Epithelial cell of prostate (primary cell): ENCODE measurements at regions not wholly inside any gene's neighbourhood (a gene's known extent, or its start where the extent isn't known, plus 50 kb on each side); places are given as distances from the start of the nearest gene placed in this dataset.

Source experiments
- DNase-seq: peaks from one replicate; pipeline ENCODE4 v3.0.0-alpha.2; 2011; ENCODE audit warnings: low read depth, low spot score
- H3K27ac ChIP-seq: fragments of 450-650 bp; 2 replicates; pipeline ENCODE4 v1.5.1; 2017; ENCODE audit warnings: mild to moderate bottlenecking

DNA sequence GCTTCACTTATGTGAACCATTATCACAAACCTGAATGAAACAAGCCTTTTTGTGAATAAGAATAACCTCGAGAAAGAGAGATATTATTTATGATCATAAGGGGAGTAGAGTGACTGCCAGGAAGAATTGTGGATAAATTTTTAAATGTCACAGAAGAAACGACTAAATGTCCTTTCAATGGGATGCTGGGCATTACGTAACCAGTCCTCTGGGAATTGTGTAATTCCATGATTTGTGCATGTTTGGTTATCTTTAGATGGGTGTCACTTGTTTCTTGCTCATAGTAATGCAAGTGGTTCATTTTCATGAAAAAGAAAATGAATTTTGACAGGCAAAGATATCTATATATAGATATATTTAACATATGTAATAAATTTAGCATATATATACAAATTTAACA is 379.5 kb upstream of the AGTR1 start:
- no peak for DNase-seq

DNA sequence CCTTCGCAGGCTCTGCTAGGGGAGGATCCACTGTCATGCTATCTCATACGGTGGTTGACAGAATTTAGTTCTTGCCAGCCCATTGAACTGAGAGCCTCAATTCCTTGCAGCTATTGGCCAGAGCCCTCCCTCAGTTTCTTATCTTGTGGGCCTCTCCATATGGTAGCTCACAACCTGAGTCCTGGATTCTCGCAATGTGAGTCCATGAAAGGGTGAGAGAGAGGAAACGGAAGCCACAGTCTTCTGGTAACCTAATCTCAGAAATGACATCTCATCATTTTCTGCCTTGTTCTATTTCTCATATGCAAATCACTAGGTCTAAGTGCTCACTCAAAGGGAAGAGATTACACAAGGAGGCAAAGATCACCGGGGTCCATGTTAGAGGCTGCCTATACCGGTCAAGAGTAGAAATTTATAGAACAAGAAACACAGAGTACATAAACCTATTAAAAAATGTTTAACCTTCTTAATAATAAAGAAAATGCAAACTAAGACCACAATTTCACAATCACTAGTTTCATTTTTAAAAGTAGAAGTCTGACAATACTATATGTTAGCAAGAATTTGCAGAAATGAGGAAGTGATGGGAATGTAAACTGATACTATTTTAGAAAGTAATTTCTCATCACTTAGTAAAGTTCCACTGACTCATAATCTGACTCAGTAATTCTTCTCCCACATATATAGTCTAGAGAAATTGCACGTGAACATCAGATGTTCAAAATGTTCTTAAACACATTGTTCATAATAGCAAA is 378.4 kb upstream of the AGTR1 start:
- peak overlapping the region; percentile 24 for H3K27ac ChIP-seq
- no peak for DNase-seq

More for the DNA sequence above, 379.5 kb upstream of the AGTR1 start:
- no peak overlapping the region for H3K27ac ChIP-seq

DNA sequence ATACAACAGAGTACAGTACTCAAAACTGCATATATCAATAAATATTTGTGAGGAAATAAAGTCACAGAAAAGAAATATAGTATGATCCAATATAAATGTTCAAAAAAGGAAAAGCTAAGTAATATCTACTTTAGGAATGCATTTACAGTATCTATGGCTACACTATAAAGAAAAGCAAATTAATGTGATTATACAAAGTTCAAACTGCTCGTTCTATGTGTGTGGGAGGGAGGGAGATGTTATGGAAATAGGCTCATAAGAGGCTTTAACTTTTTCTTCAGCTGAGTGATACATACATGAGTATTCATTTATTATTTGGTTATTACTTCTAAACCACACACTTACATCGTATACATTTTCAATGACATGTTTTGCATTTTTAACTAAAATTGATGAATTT is 377.7 kb upstream of the AGTR1 start:
- H3K27ac ChIP-seq: no peak overlapping the region
- no peak for DNase-seq

DNA sequence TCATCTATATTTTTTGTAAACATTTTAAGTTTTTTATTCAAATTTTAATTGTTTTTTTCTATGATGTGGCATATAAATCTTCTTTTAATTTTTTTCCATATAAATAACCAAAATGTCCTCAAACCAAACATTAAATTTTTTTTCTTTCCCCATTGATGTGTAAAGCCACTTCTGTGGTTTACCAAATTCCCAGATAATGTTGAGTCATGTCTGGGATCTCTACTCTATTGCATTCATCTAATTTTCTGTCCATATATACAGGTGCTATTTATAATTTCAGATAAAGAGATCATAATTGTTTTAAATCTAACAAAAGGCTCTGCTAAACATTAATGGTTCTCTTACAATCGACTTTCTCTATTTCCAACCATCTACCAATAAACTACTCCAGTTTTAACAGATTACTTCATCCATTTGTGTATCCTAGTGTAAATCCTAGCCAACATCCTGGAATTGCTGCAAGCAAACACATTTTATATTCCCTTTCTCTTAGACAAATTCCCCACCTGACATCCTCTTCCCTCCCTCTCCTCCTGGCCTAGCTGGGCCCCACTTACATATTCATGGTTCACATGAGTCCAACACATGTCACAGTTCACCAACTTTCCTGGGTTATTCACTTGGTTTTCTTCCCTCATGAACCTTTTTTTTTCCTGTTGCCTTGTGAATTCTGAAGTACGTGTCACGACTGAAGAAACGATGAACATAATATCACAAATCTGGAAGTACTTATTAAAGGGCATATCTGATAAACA is 368.0 kb upstream of the AGTR1 start:
- no peak for DNase-seq
- no peak overlapping the region for H3K27ac ChIP-seq

DNA sequence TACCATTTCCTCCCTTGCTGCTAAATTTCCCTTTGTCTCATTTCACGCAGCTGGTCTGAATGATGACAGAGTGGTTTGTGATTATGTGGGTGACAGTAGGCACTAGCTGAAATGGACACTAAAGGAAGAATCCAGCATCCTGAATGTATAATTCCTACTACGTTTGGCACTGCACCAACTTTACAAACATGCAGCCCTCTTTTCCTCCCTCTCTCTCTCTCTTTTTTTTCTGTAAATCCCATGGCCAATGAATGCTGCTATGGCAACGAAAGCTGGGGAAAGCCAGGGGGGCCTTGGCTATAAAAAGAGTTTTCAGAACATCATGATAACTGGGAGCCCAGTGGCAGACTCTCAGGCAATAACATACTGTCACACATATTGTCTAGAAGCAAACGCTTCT is 367.2 kb upstream of the AGTR1 start:
- DNase-seq: no peak
- no peak overlapping the region for H3K27ac ChIP-seq

DNA sequence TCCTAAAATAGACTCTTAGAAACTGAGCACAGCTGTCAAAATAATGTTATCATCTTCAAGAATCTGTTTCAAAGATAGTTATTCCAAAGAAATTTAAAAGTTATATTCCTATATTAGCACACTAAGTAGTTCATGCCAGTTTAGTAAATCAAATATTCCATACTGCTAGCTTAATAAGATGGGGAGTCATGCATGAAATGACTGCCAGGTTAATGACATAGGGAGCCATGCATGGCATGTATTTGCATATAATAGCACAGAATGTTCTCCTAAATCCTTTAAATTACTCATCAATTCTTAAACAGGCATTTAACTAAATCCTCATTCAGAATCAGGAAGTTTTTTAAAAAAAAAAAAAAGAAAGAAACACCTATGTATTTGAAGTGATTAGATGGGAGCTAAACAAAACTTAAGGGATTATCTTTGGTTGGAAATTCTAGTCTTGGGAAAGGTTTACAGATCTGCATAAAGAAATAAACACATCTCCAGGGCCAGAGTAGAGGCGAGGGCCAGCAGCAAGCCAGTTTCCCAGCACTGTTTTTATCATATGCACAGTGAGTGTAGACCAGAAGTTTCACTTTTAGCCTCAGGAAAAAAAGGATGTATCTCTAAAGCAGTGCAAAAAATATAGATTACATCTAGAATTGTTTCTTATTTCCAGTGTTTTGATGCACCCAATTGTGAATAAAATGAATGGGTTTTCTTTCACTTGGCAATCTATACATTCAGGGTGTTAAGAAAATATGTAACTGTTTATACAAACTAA is 366.4 kb upstream of the AGTR1 start:
- no peak for DNase-seq
- no peak overlapping the region for H3K27ac ChIP-seq

DNA sequence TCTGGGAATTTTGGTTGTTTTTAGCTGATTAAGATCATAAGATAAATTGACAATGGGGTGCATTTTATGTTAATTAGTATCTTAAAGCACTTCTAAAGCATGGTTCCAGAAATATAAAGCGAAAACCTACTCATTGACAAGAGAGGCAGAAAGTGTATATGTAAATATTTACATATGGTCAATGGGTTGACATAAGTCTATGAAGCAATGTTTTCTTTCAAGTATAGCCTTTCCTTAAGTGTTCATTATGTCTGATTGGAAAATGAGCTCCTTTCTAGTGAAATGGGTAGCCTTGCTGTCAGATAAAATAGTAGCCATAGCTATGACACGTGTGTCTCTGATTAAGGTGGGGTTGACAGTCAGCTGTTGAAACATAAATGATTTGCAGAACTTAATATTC is 365.2 kb upstream of the AGTR1 start:
- no peak overlapping the region for H3K27ac ChIP-seq
- DNase-seq: no peak

DNA sequence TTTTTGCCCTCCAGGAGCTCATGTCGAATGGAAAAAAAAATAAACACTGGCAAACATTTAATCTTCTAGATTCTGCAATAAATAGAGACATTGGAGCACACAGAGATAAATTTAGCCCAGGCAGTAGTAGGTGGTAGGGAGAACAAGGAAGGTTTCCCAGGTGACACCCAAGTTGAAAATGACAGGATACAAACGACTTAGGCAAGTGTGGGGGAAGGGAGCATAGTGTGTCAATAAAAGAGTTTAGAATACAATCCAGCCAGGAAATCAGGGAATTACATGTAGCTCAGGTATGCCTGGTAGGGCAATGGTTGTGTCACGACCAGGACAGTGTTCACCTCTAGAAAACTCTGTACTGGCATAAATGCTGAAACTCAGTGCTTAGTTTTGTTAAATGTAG is 364.6 kb upstream of the AGTR1 start:
- DNase-seq: no peak
- no peak overlapping the region for H3K27ac ChIP-seq

DNA sequence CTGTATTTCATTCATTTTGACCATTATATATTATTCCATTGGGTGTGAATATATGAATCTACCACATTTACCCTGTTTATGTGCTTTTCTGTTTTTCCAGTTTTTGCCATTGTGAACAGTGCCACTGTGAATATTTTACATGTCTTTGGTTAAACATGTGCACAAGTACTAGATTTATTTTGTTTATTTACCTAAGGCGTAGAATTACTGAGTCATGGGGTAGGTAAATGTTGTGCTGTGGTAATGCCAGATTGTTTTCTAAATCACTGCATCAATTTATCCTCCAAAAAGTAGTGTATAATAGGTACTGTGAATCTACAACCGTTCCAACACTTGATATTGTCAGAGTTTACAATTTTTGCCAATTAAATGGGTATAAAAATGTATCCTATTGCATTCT is 362.1 kb upstream of the AGTR1 start:
- no peak for DNase-seq
- no peak overlapping the region for H3K27ac ChIP-seq

DNA sequence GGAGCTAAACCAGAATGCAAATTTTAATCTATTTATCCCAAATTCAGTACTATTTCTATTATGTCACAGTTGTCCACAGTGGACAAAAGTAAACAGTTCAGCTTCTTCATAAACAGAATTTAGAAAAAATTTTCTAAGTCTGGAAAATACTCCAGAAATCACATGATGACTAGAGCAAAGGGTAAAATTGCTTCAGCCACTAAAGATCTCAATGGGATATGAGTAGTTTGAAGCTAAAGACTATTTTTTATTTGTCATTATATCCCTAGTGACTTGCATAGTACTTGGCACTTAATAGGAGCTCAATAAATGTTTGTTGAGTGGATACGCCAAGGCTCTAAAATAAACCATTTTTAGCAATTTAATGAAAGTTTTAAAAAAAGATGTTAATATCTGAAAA is 354.3 kb upstream of the AGTR1 start:
- no peak for DNase-seq
- H3K27ac ChIP-seq: no peak overlapping the region

DNA sequence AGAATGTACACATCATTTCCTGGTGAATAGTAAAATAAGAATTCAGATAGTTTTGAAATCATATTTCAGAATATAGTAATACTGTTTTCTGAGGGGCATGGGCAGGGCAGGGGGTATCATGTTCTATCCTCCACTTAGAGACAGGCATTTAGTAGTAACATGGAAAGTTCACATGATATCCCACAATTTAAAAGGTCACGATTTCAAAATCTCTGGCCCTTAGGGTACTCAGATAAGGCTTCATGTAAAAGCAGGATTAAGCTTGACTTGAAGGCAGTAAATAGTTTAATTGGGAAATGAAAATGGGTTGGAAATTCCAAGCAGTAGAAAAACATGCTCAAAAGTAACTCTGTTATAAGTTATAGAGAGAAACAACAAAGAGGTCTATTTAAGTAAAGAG is 353.2 kb upstream of the AGTR1 start:
- H3K27ac ChIP-seq: no peak overlapping the region
- DNase-seq: no peak

DNA sequence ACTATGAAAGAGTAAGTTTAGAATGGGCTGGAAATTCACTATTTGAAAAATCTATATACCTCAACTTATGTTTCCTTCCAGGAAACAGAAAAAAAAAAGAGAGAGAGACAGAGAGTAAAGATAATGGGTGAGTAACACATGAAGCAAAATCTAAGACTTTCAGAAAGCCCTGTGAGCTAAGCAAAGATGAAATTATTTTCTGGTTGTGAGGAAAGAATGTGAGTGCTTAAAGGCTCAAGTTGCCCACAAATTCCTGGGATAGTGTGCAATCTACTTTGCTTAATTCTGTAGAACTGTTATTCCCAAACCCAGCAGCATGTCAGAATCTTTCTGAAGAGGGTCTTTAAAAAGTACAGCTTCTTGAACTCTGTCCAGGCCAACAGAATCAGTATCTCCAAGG is 337.7 kb upstream of the AGTR1 start:
- no peak for DNase-seq

DNA sequence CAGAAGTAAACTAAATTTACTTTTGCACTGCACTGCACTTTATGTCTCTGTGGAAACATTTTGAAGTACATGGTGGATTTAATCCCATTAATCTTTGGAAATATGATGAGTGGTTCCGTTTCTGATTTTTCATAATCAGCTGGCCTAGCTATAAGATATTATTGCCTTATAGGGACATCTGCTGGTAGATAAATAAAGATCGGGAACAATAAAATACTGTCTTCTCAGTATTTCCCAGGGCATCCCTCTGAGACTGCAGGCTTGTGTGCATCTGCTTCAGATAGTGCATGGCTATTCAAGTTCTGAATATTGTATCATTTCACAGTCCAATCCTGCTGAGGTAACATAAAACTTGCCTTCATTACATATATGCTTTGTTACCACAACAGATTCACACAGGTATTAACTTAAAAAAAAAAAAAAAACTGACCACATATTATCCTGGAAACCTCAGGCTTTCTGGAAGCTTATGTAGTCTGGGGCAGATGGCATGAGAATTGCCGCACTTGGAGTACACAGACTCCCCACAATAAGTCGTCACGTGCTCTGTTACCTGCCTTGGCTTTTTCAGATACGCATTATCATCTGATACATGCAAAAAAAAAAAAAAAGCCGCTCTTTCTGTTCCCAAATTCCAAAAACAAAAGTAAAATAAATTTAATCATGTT is 330.8 kb upstream of the AGTR1 start:
- no peak overlapping the region for H3K27ac ChIP-seq
- no peak for DNase-seq

More for the DNA sequence above, 337.7 kb upstream of the AGTR1 start:
- H3K27ac ChIP-seq: no peak overlapping the region

DNA sequence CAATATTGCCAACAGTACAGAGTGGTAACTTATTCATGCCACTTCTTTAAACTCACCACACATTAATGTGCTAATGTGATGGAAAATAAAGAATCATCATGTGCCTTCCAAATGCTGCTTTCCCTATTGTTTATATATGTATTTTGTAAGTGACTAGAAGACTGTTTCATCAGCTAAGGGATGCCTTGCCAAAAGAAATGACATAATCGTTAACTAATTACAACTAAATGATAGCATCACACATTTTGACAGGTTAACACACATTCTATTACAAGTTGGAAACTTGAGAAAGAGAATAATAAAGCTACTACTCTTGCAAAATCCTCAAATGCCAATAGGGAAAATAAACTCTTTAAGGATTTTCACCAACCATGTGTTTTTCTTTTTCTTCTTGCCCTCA is 329.9 kb upstream of the AGTR1 start:
- no peak for DNase-seq
- H3K27ac ChIP-seq: no peak overlapping the region

DNA sequence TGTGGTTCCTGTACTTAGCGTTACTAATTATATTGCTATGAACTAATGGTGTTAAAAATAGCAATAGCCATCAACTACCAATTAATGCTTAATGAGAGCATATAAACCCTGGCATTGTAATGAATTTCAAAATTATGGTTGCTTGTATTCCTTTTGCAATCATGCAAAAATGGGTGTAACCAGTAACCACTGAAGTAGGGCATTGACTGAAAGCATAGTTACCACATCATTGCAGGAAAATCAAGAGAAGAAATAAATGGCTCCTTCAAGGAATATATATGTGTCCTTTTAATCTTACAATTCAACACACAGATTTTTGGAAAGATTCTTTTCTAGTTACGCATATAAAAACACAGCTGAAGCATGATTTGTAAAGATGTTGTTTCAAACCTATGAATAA is 328.3 kb upstream of the AGTR1 start:
- DNase-seq: no peak
- H3K27ac ChIP-seq: no peak overlapping the region

DNA sequence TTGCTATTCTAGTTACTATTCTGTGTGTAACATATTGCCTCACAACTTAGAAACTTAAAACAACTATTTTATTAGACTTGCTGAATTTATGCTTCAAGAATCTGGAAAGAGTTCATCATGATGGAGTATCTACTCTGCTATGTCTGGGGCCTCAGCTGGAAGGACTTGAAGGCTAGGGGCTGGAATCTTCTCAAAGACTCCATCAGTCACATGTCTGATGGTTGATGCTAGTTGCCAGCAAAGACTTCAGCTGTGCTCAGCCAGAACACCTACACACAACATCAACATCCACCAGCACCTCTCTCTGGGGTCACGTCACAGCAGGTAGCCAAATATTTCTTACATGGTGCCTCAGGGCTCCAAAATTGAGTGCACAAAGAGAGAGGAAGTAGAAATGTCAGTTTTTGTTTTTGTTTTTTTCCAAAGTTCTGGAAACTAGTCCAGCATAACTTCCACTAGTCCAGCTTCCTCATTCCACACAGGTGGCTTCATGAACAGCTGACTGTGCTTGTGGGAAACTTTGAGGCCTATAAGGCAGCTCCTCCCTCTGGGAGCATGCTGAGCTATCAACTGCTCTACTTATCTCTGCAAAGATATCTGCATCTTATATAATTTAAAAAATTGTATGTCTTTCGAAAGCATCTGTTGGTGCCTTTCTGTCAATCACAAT is 325.4 kb upstream of the AGTR1 start:
- H3K27ac ChIP-seq: no peak overlapping the region
- peak; percentile 26 for DNase-seq

DNA sequence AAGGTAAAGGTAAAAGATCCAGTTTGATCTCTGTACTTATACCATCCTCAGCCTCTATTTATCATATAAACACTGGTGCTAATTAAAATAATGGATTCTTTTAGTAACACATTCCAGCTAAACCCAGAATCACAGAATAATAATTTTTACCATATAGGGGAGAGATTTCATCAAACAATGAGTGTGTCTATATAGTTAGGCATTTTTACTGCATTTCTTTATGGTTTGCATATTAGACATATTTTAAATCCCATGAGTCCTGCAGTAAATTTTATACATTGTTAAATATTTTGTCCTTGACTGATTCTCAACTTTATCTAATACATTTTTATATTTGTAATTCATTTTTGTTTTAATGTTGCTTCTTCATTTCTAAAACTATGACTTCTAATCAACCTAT is 323.7 kb upstream of the AGTR1 start:
- no peak overlapping the region for H3K27ac ChIP-seq
- no peak for DNase-seq

DNA sequence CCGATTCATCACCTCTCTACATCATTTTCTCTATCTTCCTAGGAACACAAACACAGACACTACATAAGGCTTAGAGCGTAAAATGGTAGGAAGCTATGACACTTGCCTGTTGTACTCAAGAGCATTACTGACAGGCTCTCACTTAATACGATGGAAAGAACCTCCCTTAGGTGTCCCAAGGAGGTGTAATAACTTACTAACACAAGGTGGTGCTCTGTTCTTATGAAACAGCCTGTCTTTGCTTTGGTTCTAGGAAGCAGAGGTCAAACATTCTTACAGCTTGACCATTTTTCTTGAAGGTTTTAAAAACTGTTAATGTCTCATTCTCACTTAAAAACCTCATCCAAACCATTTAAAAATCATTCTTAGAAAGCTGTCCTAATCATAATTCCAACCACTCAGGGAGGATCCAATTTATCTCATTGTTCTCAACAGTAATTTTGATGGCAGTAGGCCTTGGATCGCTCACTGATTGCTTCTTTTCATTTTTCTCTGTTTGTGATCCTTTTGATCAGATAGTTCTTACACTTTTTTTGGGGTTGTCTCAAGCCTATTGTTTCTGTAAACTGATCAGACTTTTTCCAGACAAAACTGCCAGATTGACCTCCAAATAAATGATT is 317.8 kb upstream of the AGTR1 start:
- no peak overlapping the region for H3K27ac ChIP-seq
- no peak for DNase-seq

DNA sequence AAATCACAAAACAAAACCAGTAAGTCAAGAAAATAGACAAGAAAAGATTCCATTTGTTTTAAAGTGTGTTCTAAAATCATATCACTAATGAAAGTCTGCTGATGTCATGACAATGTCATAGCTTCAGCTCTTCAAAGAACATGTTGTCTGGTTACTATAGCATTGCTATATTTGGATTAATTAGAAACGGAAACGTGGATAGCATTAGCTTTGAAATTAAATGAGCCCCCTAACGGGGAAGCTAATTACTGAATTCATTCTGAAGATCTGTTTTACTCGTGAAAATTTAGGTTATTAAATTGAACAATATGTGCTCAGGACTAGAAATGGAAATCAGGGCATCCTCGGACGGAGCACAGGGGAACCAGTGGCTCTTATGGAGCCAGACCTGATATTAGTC is 316.7 kb upstream of the AGTR1 start:
- DNase-seq: no peak

DNA sequence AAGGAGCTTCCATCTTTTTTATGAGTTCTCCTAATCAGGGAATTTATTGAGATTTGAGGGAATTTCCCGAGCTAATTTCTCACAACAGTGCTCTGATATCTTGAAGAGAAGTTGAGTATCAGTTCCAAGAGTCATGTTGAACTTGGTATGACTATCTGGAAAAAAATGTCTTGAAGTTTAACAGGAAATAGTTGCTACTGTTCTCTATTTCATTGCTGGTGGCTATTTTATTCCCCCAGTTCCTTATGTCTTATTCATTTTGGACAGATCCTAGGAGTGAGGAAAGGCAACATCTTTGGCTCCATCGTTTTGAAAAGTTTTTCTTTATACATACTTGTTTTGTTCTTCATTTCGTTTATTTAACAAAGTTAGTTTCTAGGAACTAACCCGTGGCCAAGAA is 307.8 kb upstream of the AGTR1 start:
- H3K27ac ChIP-seq: no peak overlapping the region
- no peak for DNase-seq

More for the DNA sequence above, 316.7 kb upstream of the AGTR1 start:
- no peak overlapping the region for H3K27ac ChIP-seq
